Kidney (tissue), 13 donors: ENCODE measurements at regions not wholly inside any gene's neighbourhood (a gene's known extent, or its start where the extent isn't known, plus 50 kb on each side); places are given as distances from the start of the nearest gene placed in this dataset.

Experiments
- DNase-seq, 5 donors: peaks; one replicate each; pipeline ENCODE4 v3.0.0-alpha.2; 2013 to 2020
- FAIRE-seq: peaks from 2 replicates; lab custom pipeline; 2012; peaks lifted over from hg19 to GRCh38; lab: Jason Lieb, UNC
- H3K27ac ChIP-seq, 2 donors: one replicate each; pipeline ENCODE4 v1.7.0; 2013; ENCODE audit warnings: low read depth in 2 of 2, low read length in 2 of 2, inconsistent platforms in 1 of 2
- H3K27me3 ChIP-seq: one replicate; pipeline ENCODE4 v1.7.1; 2013; ENCODE audit warnings: low read length, inconsistent platforms; ENCODE audit not compliant: control insufficient read depth, insufficient read depth
- H3K36me3 ChIP-seq, 3 donors: one replicate each; pipeline versions ENCODE4 v1.7.0 to v1.7.1; 2013; ENCODE audit warnings: low read length in 3 of 3, control low read depth in 1 of 3, inconsistent platforms in 1 of 3; ENCODE audit not compliant: insufficient read depth in 3 of 3, control insufficient read depth in 2 of 3
- H3K4me1 ChIP-seq, 3 donors: one replicate each; pipeline versions ENCODE4 v1.7.0 to v1.7.1; 2013; ENCODE audit warnings: low read length in 3 of 3, inconsistent platforms in 1 of 3, low read depth in 1 of 3; ENCODE audit not compliant: control insufficient read depth in 2 of 3, insufficient read depth in 2 of 3
- H3K4me3 ChIP-seq, 3 donors: one replicate each; pipeline versions ENCODE4 v1.7.0 to v1.8.1; 2013; ENCODE audit warnings: low read length in 3 of 3, control low read depth in 1 of 3, inconsistent platforms in 1 of 3
- H3K9ac ChIP-seq, 3 donors: one replicate each; pipeline versions ENCODE4 v1.7.0 to v1.7.1; 2013; ENCODE audit warnings: low read length in 3 of 3, control low read depth in 1 of 3, inconsistent platforms in 1 of 3
- H3K9me3 ChIP-seq, 3 donors: one replicate each; pipeline versions ENCODE4 v1.7.0 to v1.7.1; 2013; ENCODE audit warnings: low read length in 3 of 3, control low read depth in 1 of 3, inconsistent platforms in 1 of 3; ENCODE audit not compliant: control insufficient read depth in 2 of 3, insufficient read depth in 1 of 3
- CTCF ChIP-seq: IDR thresholded peaks from 3 replicates; pipeline ENCODE4 v1.5.1; 2012; ENCODE audit warnings: mild to moderate bottlenecking, moderate library complexity, borderline replicate concordance; ENCODE audit not compliant: insufficient read depth; ENCODE audit errors: extremely low read depth
- intact Hi-C: fragments of 100-400 bp; cut with DNase I; formaldehyde crosslinking; loops from one replicate; pipeline ENCODE4 v1.11.1; 2022
- donor health status: control.
- donor health status: control.
- donor health status: control.
- donor health status: control.
- donor health status: control.
- donor health status: DM: yes; HTN: yes; CAD: no.
- donor health status: Normal renal cell carcinoma (clear cell type).

GRCh38 chr4:92182736-92183407 is 120.9 kb upstream of the GRID2 start:
- intact Hi-C loops, result no loop called here
- Histone ChIP-seq H3K27ac (no peak overlapping the region), H3K27me3 (no peaks in the 10 kb centered on the region), H3K36me3 (no peaks in the 10 kb centered on the region), H3K9ac (no peak overlapping the region), H3K9me3 (peaks cover 0 to 4% (median 0%) of the 10 kb centered on the region in 3 donors), H3K4me1 (no peaks in the 10 kb centered on the region), H3K4me3 (no peak overlapping the region)
- peak in 1 of 5 donors; percentile 52 for DNase-seq
- TF ChIP-seq CTCF, result no peak
- no peak for FAIRE-seq

GRCh38 chr4:92183825-92184224 is 119.9 kb upstream of the GRID2 start:
- H3K9me3 ChIP-seq, result peaks cover 0 to 4% (median 0%) of the 10 kb centered on the region in 3 donors
- H3K4me3 ChIP-seq, result no peak overlapping the region
- no peak overlapping the region for H3K27ac ChIP-seq
- TF ChIP-seq CTCF, result no peak
- intact Hi-C loops, result no loop called here
- no peaks in the 10 kb centered on the region for H3K27me3 ChIP-seq
- H3K36me3 ChIP-seq, result no peaks in the 10 kb centered on the region
- no peak for FAIRE-seq
- H3K9ac ChIP-seq, result no peak overlapping the region
- H3K4me1 ChIP-seq, result no peaks in the 10 kb centered on the region
- DNase-seq, result no peak

GRCh38 chr4:92184566-92184965 is 119.2 kb upstream of the GRID2 start:
- no peak overlapping the region for H3K27ac ChIP-seq
- intact Hi-C loops, result no loop called here
- TF ChIP-seq CTCF, result no peak
- H3K36me3 ChIP-seq, result no peaks in the 10 kb centered on the region
- FAIRE-seq, result no peak
- no peak overlapping the region for H3K9ac ChIP-seq
- H3K4me1 ChIP-seq, result no peaks in the 10 kb centered on the region
- H3K4me3 ChIP-seq, result no peak overlapping the region
- peaks cover 0 to 4% (median 0%) of the 10 kb centered on the region in 3 donors for H3K9me3 ChIP-seq
- H3K27me3 ChIP-seq, result no peaks in the 10 kb centered on the region
- no peak for DNase-seq

GRCh38 chr4:92186239-92186638 is 117.5 kb upstream of the GRID2 start:
- Histone ChIP-seq H3K9ac (no peak overlapping the region), H3K36me3 (no peaks in the 10 kb centered on the region), H3K9me3 (no peaks in the 10 kb centered on the region), H3K4me1 (no peaks in the 10 kb centered on the region), H3K27ac (no peak overlapping the region), H3K4me3 (no peak overlapping the region), H3K27me3 (no peaks in the 10 kb centered on the region)
- no peak for DNase-seq
- intact Hi-C loops, result no loop called here
- FAIRE-seq, result no peak
- TF ChIP-seq CTCF, result no peak
